ENCODE measurements at regions not wholly inside any gene's neighbourhood (a gene's known extent, or its start where the extent isn't known, plus 50 kb on each side); places are given as distances from the start of the nearest gene placed in this dataset.

GRCh38 chr21:37993071-37993470 is 76.8 kb upstream of the KCNJ6 start:
- TF ChIP-seq, protein P1, sequence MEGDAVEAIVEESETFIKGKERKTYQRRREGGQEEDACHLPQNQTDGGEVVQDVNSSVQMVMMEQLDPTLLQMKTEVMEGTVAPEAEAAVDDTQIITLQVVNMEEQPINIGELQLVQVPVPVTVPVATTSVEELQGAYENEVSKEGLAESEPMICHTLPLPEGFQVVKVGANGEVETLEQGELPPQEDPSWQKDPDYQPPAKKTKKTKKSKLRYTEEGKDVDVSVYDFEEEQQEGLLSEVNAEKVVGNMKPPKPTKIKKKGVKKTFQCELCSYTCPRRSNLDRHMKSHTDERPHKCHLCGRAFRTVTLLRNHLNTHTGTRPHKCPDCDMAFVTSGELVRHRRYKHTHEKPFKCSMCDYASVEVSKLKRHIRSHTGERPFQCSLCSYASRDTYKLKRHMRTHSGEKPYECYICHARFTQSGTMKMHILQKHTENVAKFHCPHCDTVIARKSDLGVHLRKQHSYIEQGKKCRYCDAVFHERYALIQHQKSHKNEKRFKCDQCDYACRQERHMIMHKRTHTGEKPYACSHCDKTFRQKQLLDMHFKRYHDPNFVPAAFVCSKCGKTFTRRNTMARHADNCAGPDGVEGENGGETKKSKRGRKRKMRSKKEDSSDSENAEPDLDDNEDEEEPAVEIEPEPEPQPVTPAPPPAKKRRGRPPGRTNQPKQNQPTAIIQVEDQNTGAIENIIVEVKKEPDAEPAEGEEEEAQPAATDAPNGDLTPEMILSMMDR (IDR thresholded peaks at IDR 0.05): no peak
- no peak for TF ChIP-seq POLR2A (IDR thresholded peaks at IDR 0.05)

Data from heart left ventricle (tissue), 13 donors.